ENCODE measurements at regions not wholly inside any gene's neighbourhood (a gene's known extent, or its start where the extent isn't known, plus 50 kb on each side); places are given as distances from the start of the nearest gene placed in this dataset.

- WGBS, 2 donors = 75 to 87% methylated on average over 5 of the region's 5 CpGs
- ATAC-seq (no peak), DNase-seq (no peak)
- H3K27ac ChIP-seq = no peak overlapping the region
- no peaks in the 10 kb centered on the region for H3K27me3 ChIP-seq
- H3K9me3 ChIP-seq = no peaks in the 10 kb centered on the region
- H3K4me1 ChIP-seq = no peaks in the 10 kb centered on the region
- intact Hi-C loops (cut with DNase I) = no loop called here
- no peak overlapping the region for H3K4me3 ChIP-seq
- TF ChIP-seq POLR2A (IDR thresholded peaks at IDR 0.05) (no peak), CTCF (IDR thresholded peaks at IDR 0.05) (no peak)
- no peaks in the 10 kb centered on the region for H3K36me3 ChIP-seq (replicated peaks in 1 of 2; ENCODE audit: insufficient read depth in 1 of 2, low read depth in 2 of 2)
Observed at GRCh38 chr11:45518833-45519535, 146.4 kb downstream of the CHST1 start.

GRCh38 chr11:45518141-45518832, 147.1 kb downstream of the CHST1 start:
- intact Hi-C loops (cut with DNase I) = no loop called here
- Histone ChIP-seq H3K27me3 (no peaks in the 10 kb centered on the region), H3K9me3 (no peaks in the 10 kb centered on the region), H3K4me1 (no peaks in the 10 kb centered on the region), H3K4me3 (no peak overlapping the region), H3K36me3 (replicated peaks in 1 of 2; ENCODE audit: insufficient read depth in 1 of 2, low read depth in 2 of 2) (no peaks in the 10 kb centered on the region), H3K27ac (no peak overlapping the region)
- no peak for TF ChIP-seq POLR2A (IDR thresholded peaks at IDR 0.05)
- TF ChIP-seq CTCF (IDR thresholded peaks at IDR 0.05) = no peak
- 88% methylated on average over 21 to 22 of the region's 22 CpGs for WGBS, 2 donors
- ATAC-seq (no peak), DNase-seq (no peak)

GRCh38 chr11:45517171-45517770, 148.2 kb downstream of the CHST1 start:
- H3K4me1 ChIP-seq = no peaks in the 10 kb centered on the region
- no peak overlapping the region for H3K27ac ChIP-seq
- intact Hi-C loops (cut with DNase I) = no loop called here
- no peaks in the 10 kb centered on the region for H3K36me3 ChIP-seq (replicated peaks in 1 of 2; ENCODE audit: insufficient read depth in 1 of 2, low read depth in 2 of 2)
- H3K9me3 ChIP-seq = no peaks in the 10 kb centered on the region
- TF ChIP-seq POLR2A (IDR thresholded peaks at IDR 0.05) (no peak), CTCF (IDR thresholded peaks at IDR 0.05) (no peak)
- 81 to 89% methylated on average over 10 to 11 of the region's 11 CpGs for WGBS, 2 donors
- DNase-seq = no peak
- ATAC-seq = no peak
- H3K27me3 ChIP-seq = no peaks in the 10 kb centered on the region
- no peak overlapping the region for H3K4me3 ChIP-seq

- 76 to 87% methylated on average over 8 of the region's 8 CpGs for WGBS, 2 donors
- Histone ChIP-seq H3K27ac (no peak overlapping the region), H3K4me3 (no peak overlapping the region), H3K4me1 (no peaks in the 10 kb centered on the region), H3K9me3 (no peaks in the 10 kb centered on the region), H3K36me3 (replicated peaks in 1 of 2; ENCODE audit: insufficient read depth in 1 of 2, low read depth in 2 of 2) (no peaks in the 10 kb centered on the region), H3K27me3 (no peaks in the 10 kb centered on the region)
- ATAC-seq = no peak
- intact Hi-C loops (cut with DNase I) = no loop called here
- DNase-seq = no peak
- no peak for TF ChIP-seq POLR2A (IDR thresholded peaks at IDR 0.05)
Observed at GRCh38 chr11:45513821-45514340, 151.5 kb downstream of the CHST1 start.

GRCh38 chr11:45512471-45513148, 152.8 kb downstream of the CHST1 start:
- Histone ChIP-seq H3K27me3 (no peaks in the 10 kb centered on the region), H3K27ac (no peak overlapping the region), H3K4me3 (no peak overlapping the region), H3K9me3 (no peaks in the 10 kb centered on the region), H3K36me3 (replicated peaks in 1 of 2; ENCODE audit: insufficient read depth in 1 of 2, low read depth in 2 of 2) (no peaks in the 10 kb centered on the region), H3K4me1 (no peaks in the 10 kb centered on the region)
- WGBS, 2 donors = 70 to 77% methylated on average over 3 of the region's 3 CpGs
- ATAC-seq = no peak
- intact Hi-C loops (cut with DNase I) = no loop called here
- TF ChIP-seq CTCF (IDR thresholded peaks at IDR 0.05) = no peak
- TF ChIP-seq POLR2A (IDR thresholded peaks at IDR 0.05) = no peak
- no peak for DNase-seq

Data from body of pancreas (tissue), 4 donors.